H1 (cell line): ENCODE measurements at regions not wholly inside any gene's neighbourhood (a gene's known extent, or its start where the extent isn't known, plus 50 kb on each side); places are given as distances from the start of the nearest gene placed in this dataset.

Experiments used
- CBX5 ChIP-seq: fragments of 300-800, 300-1000 bp; sonication (generic); IDR thresholded peaks from 2 replicates; pipeline ENCODE4 v1.7.1; 2016; ENCODE audit warnings: antibody characterized with exemption, low read length, low read depth
- CTCF ChIP-seq, 3 experiments: IDR thresholded peaks; 1 replicate in 2 of 3; 2 replicates in 1 of 3; pipeline versions ENCODE4 v1.5.1 to v1.6.1; 2011; ENCODE audit warnings: low read length in 3 of 3, mild to moderate bottlenecking in 3 of 3, inconsistent platforms in 2 of 3, low read depth in 1 of 3, moderate library complexity in 1 of 3; ENCODE audit not compliant: insufficient read depth in 1 of 3; ENCODE audit errors: control extremely low read depth in 1 of 3
- EZH2 ChIP-seq: fragments of 200-600 bp; sonication (generic); IDR thresholded peaks from 2 replicates; pipeline ENCODE4 v1.7.1; 2012; ENCODE audit warnings: low read depth, mild to moderate bottlenecking, moderate library complexity, low read length, inconsistent platforms; ENCODE audit not compliant: severe bottlenecking
- POLR2A ChIP-seq, 2 experiments: IDR thresholded peaks; 1 replicate in 1 of 2; 2 replicates in 1 of 2; pipeline ENCODE4 v1.6.1; 2011; ENCODE audit warnings: low read depth in 2 of 2, low read length in 2 of 2, mild to moderate bottlenecking in 2 of 2; ENCODE audit errors: control extremely low read depth in 1 of 2
- POLR2AphosphoS5 ChIP-seq: IDR thresholded peaks from 2 replicates; pipeline ENCODE4 v1.6.1; 2011; ENCODE audit warnings: low read depth, low read length
- RBBP5 ChIP-seq: IDR thresholded peaks from 2 replicates; pipeline ENCODE4 v1.7.1; 2012; ENCODE audit warnings: low read depth, mild to moderate bottlenecking, inconsistent platforms, low read length, moderate library complexity, borderline replicate concordance
- RFX5 ChIP-seq: IDR thresholded peaks from 2 replicates; pipeline ENCODE4 v1.6.1; 2011; ENCODE audit warnings: low read depth, low read length, improper control_type of control experiment, borderline replicate concordance
- SIN3A ChIP-seq, 2 experiments: IDR thresholded peaks in 1 of 2; conservative IDR thresholded peaks in 1 of 2; 2 replicates each; pipeline ENCODE4 v1.6.1; 2011 to 2012; ENCODE audit warnings: low read length in 2 of 2, improper control_type of control experiment in 1 of 2, low read depth in 1 of 2, mild to moderate bottlenecking in 1 of 2

GRCh38 chr5:74948031-74948546 is 81.9 kb upstream of the FAM169A start:
- no peak for TF ChIP-seq CTCF (IDR thresholded peaks at IDR 0.05; ENCODE audit: control extremely low read depth in 1 of 3, insufficient read depth in 1 of 3, low read depth in 1 of 3, low read length in 3 of 3)
- TF ChIP-seq SIN3A (conservative IDR thresholded peaks at IDR 0.05 in 1 of 2, IDR thresholded peaks at IDR 0.05 in 1 of 2; ENCODE audit: low read depth in 1 of 2, low read length in 2 of 2), result no peak
- TF ChIP-seq POLR2A (IDR thresholded peaks at IDR 0.05; ENCODE audit: control extremely low read depth in 1 of 2, low read depth in 2 of 2, low read length in 2 of 2), result no peak
- no peak for TF ChIP-seq RBBP5
- TF ChIP-seq POLR2AphosphoS5, result no peak
- TF ChIP-seq CBX5, result no peak
- TF ChIP-seq EZH2, result no peak
- no peak for TF ChIP-seq RFX5
